Adrenal gland (tissue), 9 donors: ENCODE measurements at regions not wholly inside any gene's neighbourhood (a gene's known extent, or its start where the extent isn't known, plus 50 kb on each side); places are given as distances from the start of the nearest gene placed in this dataset.

Source experiments
- DNase-seq, 7 donors: peaks; one replicate each; pipeline ENCODE4 v3.0.0-alpha.2; 2019 to 2020
- H3K27ac ChIP-seq, 5 donors: fragments of 200-600 bp; sonication (generic) in 4 of 5; 1 replicate in 3 of 5; 2 replicates in 2 of 5; pipeline versions ENCODE4 v1.5.1 to v1.8.0; 2016 to 2020; ENCODE audit warnings: mild to moderate bottlenecking in 1 of 5
- H3K27me3 ChIP-seq: fragments of 200-600 bp; 2 replicates; pipeline ENCODE4 v1.8.0; 2021
- H3K36me3 ChIP-seq, 2 donors: fragments of 200-600 bp; replicated peaks in 1 of 2; 1 replicate in 1 of 2; 2 replicates in 1 of 2; pipeline versions ENCODE4 v1.5.1 to v1.8.0; 2018 to 2022
- H3K4me1 ChIP-seq, 2 donors: fragments of 200-600 bp; replicated peaks in 1 of 2; 1 replicate in 1 of 2; 2 replicates in 1 of 2; pipeline versions ENCODE4 v1.5.1 to v1.8.0; 2018 to 2021
- H3K4me3 ChIP-seq, 4 donors: fragments of 200-600 bp; sonication (generic) in 3 of 4; one replicate each; pipeline ENCODE4 v1.5.1; 2016 to 2018
- H3K9me3 ChIP-seq, 3 donors: fragments of 200-600 bp; sonication (generic) in 1 of 3; replicated peaks in 1 of 3; 1 replicate in 2 of 3; 2 replicates in 1 of 3; pipeline versions ENCODE4 v1.5.1 to v1.8.0; 2016 to 2021
- CTCF ChIP-seq, 6 experiments: fragments of 450-650 bp in 4 of 6; fragments of 200-600 bp in 2 of 6; sonication (generic) in 1 of 6; IDR thresholded peaks; 1 replicate in 5 of 6; 2 replicates in 1 of 6; pipeline versions ENCODE4 v1.5.1 to v1.8.0; 2016 to 2021; ENCODE audit warnings: antibody characterized with exemption in 6 of 6, mild to moderate bottlenecking in 2 of 6, moderate library complexity in 1 of 6
- POLR2A ChIP-seq, 2 donors: fragments of 450-650 bp; IDR thresholded peaks; one replicate each; pipeline ENCODE4 v1.6.1; 2017; ENCODE audit warnings: antibody characterized with exemption in 2 of 2, mild to moderate bottlenecking in 2 of 2, moderate library complexity in 1 of 2
- WGBS, 4 donors: extraction: QIAGEN DNeasy Blood & Tissue Kit in 2 of 4; methylation state at CpG; one replicate each; pipeline versions ENCODE4 v1.1.5 to v1.1.7; 2013 to 2017; 5-methylcytosine and 5-hydroxymethylcytosine counted together
- intact Hi-C, 2 donors: fragments of 100-400 bp; cut with DNase I; formaldehyde crosslinking; loops; one replicate each; pipeline versions ENCODE4 v1.14.1 to v1.15.0; 2022 to 2023
- donor health status: healthy with polysubstance abuse.
- donor health status: Bipolar disorder and iron deficiency.
- donor health status: DM: yes; HTN: yes; CAD: no.
- donor health status: DM: no; HTN: no; CAD: no.
- donor health status: DM: no; HTN: no; CAD: no.

GRCh38 chr1:199287647-199288046, 648.8 kb downstream of the PTPRC start:
- intact Hi-C loops = no loop called here
- WGBS, 4 donors = 52 to 69% (median 65%) methylated on average over 1 of the region's 1 CpG
- H3K4me1 ChIP-seq = no peaks in the 10 kb centered on the region
- H3K4me3 ChIP-seq = no peak overlapping the region
- H3K27ac ChIP-seq = no peak overlapping the region
- no peaks in the 10 kb centered on the region for H3K36me3 ChIP-seq
- DNase-seq = no peak
- TF ChIP-seq CTCF (IDR thresholded peaks at IDR 0.05) (no peak), POLR2A (IDR thresholded peaks at IDR 0.05) (no peak)
- no peaks in the 10 kb centered on the region for H3K9me3 ChIP-seq
- no peaks in the 10 kb centered on the region for H3K27me3 ChIP-seq

- Histone ChIP-seq H3K27me3 (no peaks in the 10 kb centered on the region), H3K4me1 (no peaks in the 10 kb centered on the region), H3K36me3 (no peaks in the 10 kb centered on the region), H3K4me3 (no peak overlapping the region), H3K27ac (no peak overlapping the region), H3K9me3 (no peaks in the 10 kb centered on the region)
- TF ChIP-seq POLR2A (IDR thresholded peaks at IDR 0.05) (no peak), CTCF (IDR thresholded peaks at IDR 0.05) (no peak)
- intact Hi-C loops = no loop called here
- DNase-seq = no peak
Measured at GRCh38 chr1:199290186-199290585, 651.3 kb downstream of the PTPRC start.

DNA sequence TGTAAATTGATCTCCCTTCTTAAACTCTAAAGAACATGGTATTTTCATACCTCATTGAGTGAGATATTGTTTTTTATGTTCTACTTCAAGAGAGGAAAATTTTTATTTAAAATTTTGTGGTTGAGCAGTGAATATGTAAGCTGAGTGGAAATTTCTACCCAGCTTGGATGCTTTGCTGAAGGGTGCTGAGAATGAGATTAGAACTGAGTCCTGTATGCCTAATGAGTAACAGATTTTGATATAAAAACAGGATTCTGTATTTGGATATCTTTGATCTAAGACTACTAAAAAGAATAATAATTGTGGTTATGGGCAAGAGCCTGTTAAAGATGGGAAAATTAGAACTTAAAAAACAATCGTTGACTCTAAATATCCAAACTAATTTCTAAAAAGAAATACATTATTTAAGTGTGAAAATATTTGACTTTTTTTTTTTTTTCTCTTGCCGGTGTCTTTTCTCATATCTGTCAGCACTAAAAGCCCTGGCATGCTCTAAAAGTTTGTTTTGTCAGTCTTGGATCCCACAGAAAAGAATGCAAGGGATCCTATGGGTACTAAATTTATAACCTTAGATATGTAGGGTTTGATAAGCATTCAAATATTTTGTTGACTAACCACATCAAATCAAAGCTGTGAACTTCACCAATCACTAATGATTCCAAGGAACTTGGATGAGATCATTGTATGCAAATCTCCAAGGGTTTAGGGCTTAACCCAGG, 652.3 kb downstream of the PTPRC start:
- Histone ChIP-seq H3K27ac (no peak overlapping the region), H3K9me3 (no peaks in the 10 kb centered on the region), H3K36me3 (no peaks in the 10 kb centered on the region), H3K4me1 (no peaks in the 10 kb centered on the region), H3K4me3 (no peak overlapping the region), H3K27me3 (no peaks in the 10 kb centered on the region)
- DNase-seq = no peak
- intact Hi-C loops = no loop called here
- WGBS, 4 donors = 66 to 76% (median 75%) methylated on average over 2 of the region's 2 CpGs
- TF ChIP-seq CTCF (IDR thresholded peaks at IDR 0.05) (no peak), POLR2A (IDR thresholded peaks at IDR 0.05) (no peak)

DNA sequence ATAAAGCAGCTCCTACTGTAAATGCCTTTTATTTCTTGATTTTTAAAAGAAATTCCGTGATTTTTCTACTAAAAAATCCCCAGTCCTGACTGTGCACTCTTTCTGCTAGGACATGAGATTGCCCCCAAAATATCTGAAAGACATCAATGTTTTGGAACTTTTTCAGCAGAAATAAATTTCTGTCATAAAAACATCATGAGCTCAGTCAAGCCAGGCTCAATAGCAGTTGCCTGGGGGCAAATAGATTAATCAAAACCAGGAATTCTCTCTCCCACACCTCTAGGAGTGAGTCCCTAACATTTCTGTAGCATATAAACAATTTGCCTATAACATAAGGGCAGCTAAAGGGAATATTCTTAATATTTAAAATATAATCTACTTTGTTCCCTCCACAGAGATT, 654.1 kb downstream of the PTPRC start:
- DNase-seq = no peak
- Histone ChIP-seq H3K9me3 (no peaks in the 10 kb centered on the region), H3K27me3 (no peaks in the 10 kb centered on the region), H3K27ac (no peak overlapping the region), H3K4me1 (no peaks in the 10 kb centered on the region), H3K36me3 (no peaks in the 10 kb centered on the region), H3K4me3 (no peak overlapping the region)
- 40 to 71% (median 61%) methylated on average over 1 of the region's 1 CpG for WGBS, 4 donors
- intact Hi-C loops = no loop called here
- TF ChIP-seq POLR2A (IDR thresholded peaks at IDR 0.05) (no peak), CTCF (IDR thresholded peaks at IDR 0.05) (no peak)
